ENCODE measurements at regions not wholly inside any gene's neighbourhood (a gene's known extent, or its start where the extent isn't known, plus 50 kb on each side); places are given as distances from the start of the nearest gene placed in this dataset.

DNA sequence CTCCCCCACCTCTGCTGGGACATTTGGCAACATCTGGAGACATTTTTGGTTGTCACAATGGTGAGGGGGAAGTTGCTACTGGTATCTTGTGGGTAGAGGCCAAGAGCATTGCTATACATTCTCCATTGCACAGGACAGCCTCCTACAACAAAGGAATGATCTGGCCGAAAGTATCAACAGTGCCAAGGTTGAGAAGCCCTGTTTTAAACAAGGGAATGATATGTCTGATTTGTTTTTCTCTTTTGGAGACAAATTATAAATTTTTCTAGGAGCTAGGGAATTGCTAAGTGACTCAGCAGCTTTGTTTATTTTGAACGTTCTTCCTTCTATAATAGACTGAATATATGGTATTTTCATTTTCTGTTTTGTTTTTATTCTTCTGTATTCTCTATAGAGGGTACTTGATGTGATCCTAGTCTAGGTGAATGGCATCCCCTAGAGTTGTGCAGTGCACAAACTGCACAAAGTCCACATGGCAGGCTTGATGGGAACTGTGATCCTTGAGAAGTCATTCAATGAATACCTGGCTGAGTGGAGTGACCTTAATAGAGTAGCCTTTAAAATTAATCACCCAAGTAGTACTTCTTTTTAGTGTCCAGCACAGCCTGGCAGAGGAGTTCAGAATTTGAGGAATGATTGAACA lies 288.6 kb upstream of the USP24 start:
- TF ChIP-seq, protein P1, sequence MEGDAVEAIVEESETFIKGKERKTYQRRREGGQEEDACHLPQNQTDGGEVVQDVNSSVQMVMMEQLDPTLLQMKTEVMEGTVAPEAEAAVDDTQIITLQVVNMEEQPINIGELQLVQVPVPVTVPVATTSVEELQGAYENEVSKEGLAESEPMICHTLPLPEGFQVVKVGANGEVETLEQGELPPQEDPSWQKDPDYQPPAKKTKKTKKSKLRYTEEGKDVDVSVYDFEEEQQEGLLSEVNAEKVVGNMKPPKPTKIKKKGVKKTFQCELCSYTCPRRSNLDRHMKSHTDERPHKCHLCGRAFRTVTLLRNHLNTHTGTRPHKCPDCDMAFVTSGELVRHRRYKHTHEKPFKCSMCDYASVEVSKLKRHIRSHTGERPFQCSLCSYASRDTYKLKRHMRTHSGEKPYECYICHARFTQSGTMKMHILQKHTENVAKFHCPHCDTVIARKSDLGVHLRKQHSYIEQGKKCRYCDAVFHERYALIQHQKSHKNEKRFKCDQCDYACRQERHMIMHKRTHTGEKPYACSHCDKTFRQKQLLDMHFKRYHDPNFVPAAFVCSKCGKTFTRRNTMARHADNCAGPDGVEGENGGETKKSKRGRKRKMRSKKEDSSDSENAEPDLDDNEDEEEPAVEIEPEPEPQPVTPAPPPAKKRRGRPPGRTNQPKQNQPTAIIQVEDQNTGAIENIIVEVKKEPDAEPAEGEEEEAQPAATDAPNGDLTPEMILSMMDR (IDR thresholded peaks at IDR 0.05; ENCODE audit: low read depth, low read length) = no peak
- TF ChIP-seq EZH2phosphoT487 (IDR thresholded peaks at IDR 0.05; ENCODE audit: low read depth) = no peak

Measured in OCI-LY3 (cell line).